Muscle of leg (tissue), 3 donors: ENCODE measurements at regions not wholly inside any gene's neighbourhood (a gene's known extent, or its start where the extent isn't known, plus 50 kb on each side); places are given as distances from the start of the nearest gene placed in this dataset.
A peak's percentile ranks its signal among the peaks of the same experiment; 100 is the strongest.
"Not testable (repeated sequence)": the region's sequence is repeated elsewhere in the genome, so short reads cannot be mapped to it uniquely, and the experiment has no call there.

Experiments
- DNase-seq: peaks from one replicate; pipeline ENCODE4 v3.0.0; 2013
- H3K27ac ChIP-seq: one replicate; pipeline ENCODE4 v1.5.1; 2013; ENCODE audit warnings: mild to moderate bottlenecking, low read length, control low read depth
- H3K27me3 ChIP-seq: one replicate; pipeline ENCODE4 v1.6.1; 2013; ENCODE audit warnings: low read length; ENCODE audit not compliant: control insufficient read depth, insufficient read depth
- H3K36me3 ChIP-seq: one replicate; pipeline ENCODE4 v1.6.1; 2013; ENCODE audit warnings: low read length; ENCODE audit not compliant: control insufficient read depth, insufficient read depth
- H3K4me1 ChIP-seq: one replicate; pipeline ENCODE4 v1.6.1; 2013; ENCODE audit warnings: low read length; ENCODE audit not compliant: control insufficient read depth, insufficient read depth
- H3K4me3 ChIP-seq: one replicate; pipeline ENCODE4 v1.5.1; 2013; ENCODE audit warnings: low read length, control low read depth
- H3K9me3 ChIP-seq: replicated peaks from 2 replicates; pipeline ENCODE4 v1.6.1; 2013; ENCODE audit warnings: low read depth, low read length; ENCODE audit not compliant: control insufficient read depth
- WGBS: methylation state at CpG from one replicate; pipeline ENCODE4 v1.1.5; 2013; ENCODE audit warnings: missing lambda C conversion rate; ENCODE audit not compliant: insufficient coverage; 5-methylcytosine and 5-hydroxymethylcytosine counted together

GRCh38 chr15:81921163-81921562, 124.7 kb downstream of the MEX3B start:
- Histone ChIP-seq H3K36me3 (no peaks in the 10 kb centered on the region), H3K27ac (no peak overlapping the region), H3K4me1 (peaks cover 2% of the 10 kb centered on the region), H3K27me3 (no peaks in the 10 kb centered on the region), H3K9me3 (peaks cover 22% of the 10 kb centered on the region), H3K4me3 (no peak overlapping the region)
- WGBS, result no CpG with 5 or more reads among the region's 1 CpG
- DNase-seq, result no peak

- H3K4me1 ChIP-seq, result peaks cover 24% of the 10 kb centered on the region
- peaks cover 22% of the 10 kb centered on the region for H3K9me3 ChIP-seq
- not testable (repeated sequence) for H3K27ac ChIP-seq, DNase-seq, H3K4me3 ChIP-seq, H3K36me3 ChIP-seq, H3K27me3 ChIP-seq
- WGBS, result no CpG with 5 or more reads among the region's 1 CpG
Observed at GRCh38 chr15:81918767-81919166, 127.1 kb downstream of the MEX3B start.

- H3K27me3 ChIP-seq, result no peaks in the 10 kb centered on the region
- no peak overlapping the region for H3K4me3 ChIP-seq
- no peaks in the 10 kb centered on the region for H3K36me3 ChIP-seq
- peak overlapping the region; percentile 90 for H3K27ac ChIP-seq
- no peak for DNase-seq
- H3K4me1 ChIP-seq, result peaks cover 46% of the 10 kb centered on the region
- peaks cover 20% of the 10 kb centered on the region for H3K9me3 ChIP-seq
Observed at GRCh38 chr15:81916451-81916850, 129.4 kb downstream of the MEX3B start.

- Histone ChIP-seq H3K36me3 (no peaks in the 10 kb centered on the region), H3K9me3 (peaks cover 20% of the 10 kb centered on the region), H3K27me3 (no peaks in the 10 kb centered on the region), H3K27ac (peak overlapping the region; percentile 90), H3K4me1 (peaks cover 51% of the 10 kb centered on the region), H3K4me3 (no peak overlapping the region)
- 47% methylated on average over 3 of the region's 5 CpGs for WGBS
- DNase-seq, result no peak
Observed at GRCh38 chr15:81915990-81916389, 129.8 kb downstream of the MEX3B start.

GRCh38 chr15:81914734-81915256, 131.0 kb downstream of the MEX3B start:
- H3K4me1 ChIP-seq, result peaks cover 61% of the 10 kb centered on the region
- DNase-seq, result peak; percentile 89
- H3K36me3 ChIP-seq, result no peaks in the 10 kb centered on the region
- 17% methylated on average over 7 of the region's 7 CpGs for WGBS
- H3K4me3 ChIP-seq, result no peak overlapping the region
- peak overlapping the region; percentile 90 for H3K27ac ChIP-seq
- H3K9me3 ChIP-seq, result peaks cover 16% of the 10 kb centered on the region
- H3K27me3 ChIP-seq, result no peaks in the 10 kb centered on the region

- H3K36me3 ChIP-seq, result no peaks in the 10 kb centered on the region
- peak overlapping the region; percentile 90 for H3K27ac ChIP-seq
- DNase-seq, result no peak
- peaks cover 66% of the 10 kb centered on the region for H3K4me1 ChIP-seq
- no peak overlapping the region for H3K4me3 ChIP-seq
- no peaks in the 10 kb centered on the region for H3K27me3 ChIP-seq
- WGBS, result 50% methylated on average over 2 of the region's 3 CpGs
- H3K9me3 ChIP-seq, result peaks cover 12% of the 10 kb centered on the region
Observed at GRCh38 chr15:81914333-81914732, 131.5 kb downstream of the MEX3B start.

- Histone ChIP-seq H3K27ac (peak overlapping the region; percentile 58), H3K4me1 (peaks cover 78% of the 10 kb centered on the region), H3K4me3 (no peak overlapping the region), H3K27me3 (no peaks in the 10 kb centered on the region), H3K36me3 (no peaks in the 10 kb centered on the region), H3K9me3 (no peaks in the 10 kb centered on the region)
- no peak for DNase-seq
- WGBS, result 36% methylated on average over 1 of the region's 8 CpGs
Observed at GRCh38 chr15:81911022-81911971, 134.5 kb downstream of the MEX3B start.

- DNase-seq, result no peak
- no peaks in the 10 kb centered on the region for H3K36me3 ChIP-seq
- H3K9me3 ChIP-seq, result no peaks in the 10 kb centered on the region
- H3K27me3 ChIP-seq, result no peaks in the 10 kb centered on the region
- H3K4me1 ChIP-seq, result peaks cover 73% of the 10 kb centered on the region
- no CpG with 5 or more reads among the region's 7 CpGs for WGBS
- H3K27ac ChIP-seq, result peak overlapping the region; percentile 67
- H3K4me3 ChIP-seq, result no peak overlapping the region
Observed at GRCh38 chr15:81910355-81911021, 135.3 kb downstream of the MEX3B start.

- H3K27ac ChIP-seq, result peak overlapping the region; percentile 67
- H3K4me1 ChIP-seq, result peaks cover 60% of the 10 kb centered on the region
- no peaks in the 10 kb centered on the region for H3K36me3 ChIP-seq
- no peak for DNase-seq
- no CpG with 5 or more reads among the region's 2 CpGs for WGBS
- no peaks in the 10 kb centered on the region for H3K9me3 ChIP-seq
- no peaks in the 10 kb centered on the region for H3K27me3 ChIP-seq
- no peak overlapping the region for H3K4me3 ChIP-seq
Observed at GRCh38 chr15:81909011-81909358, 136.8 kb downstream of the MEX3B start.

- no peak for DNase-seq
- Histone ChIP-seq H3K4me3 (no peak overlapping the region), H3K36me3 (no peaks in the 10 kb centered on the region), H3K9me3 (no peaks in the 10 kb centered on the region), H3K27ac (no peak overlapping the region), H3K4me1 (peaks cover 51% of the 10 kb centered on the region), H3K27me3 (no peaks in the 10 kb centered on the region)
- WGBS, result 46% methylated on average over 2 of the region's 2 CpGs
Observed at GRCh38 chr15:81908111-81908510, 137.7 kb downstream of the MEX3B start.
